ENCODE measurements at regions not wholly inside any gene's neighbourhood (a gene's known extent, or its start where the extent isn't known, plus 50 kb on each side); places are given as distances from the start of the nearest gene placed in this dataset.

DNA sequence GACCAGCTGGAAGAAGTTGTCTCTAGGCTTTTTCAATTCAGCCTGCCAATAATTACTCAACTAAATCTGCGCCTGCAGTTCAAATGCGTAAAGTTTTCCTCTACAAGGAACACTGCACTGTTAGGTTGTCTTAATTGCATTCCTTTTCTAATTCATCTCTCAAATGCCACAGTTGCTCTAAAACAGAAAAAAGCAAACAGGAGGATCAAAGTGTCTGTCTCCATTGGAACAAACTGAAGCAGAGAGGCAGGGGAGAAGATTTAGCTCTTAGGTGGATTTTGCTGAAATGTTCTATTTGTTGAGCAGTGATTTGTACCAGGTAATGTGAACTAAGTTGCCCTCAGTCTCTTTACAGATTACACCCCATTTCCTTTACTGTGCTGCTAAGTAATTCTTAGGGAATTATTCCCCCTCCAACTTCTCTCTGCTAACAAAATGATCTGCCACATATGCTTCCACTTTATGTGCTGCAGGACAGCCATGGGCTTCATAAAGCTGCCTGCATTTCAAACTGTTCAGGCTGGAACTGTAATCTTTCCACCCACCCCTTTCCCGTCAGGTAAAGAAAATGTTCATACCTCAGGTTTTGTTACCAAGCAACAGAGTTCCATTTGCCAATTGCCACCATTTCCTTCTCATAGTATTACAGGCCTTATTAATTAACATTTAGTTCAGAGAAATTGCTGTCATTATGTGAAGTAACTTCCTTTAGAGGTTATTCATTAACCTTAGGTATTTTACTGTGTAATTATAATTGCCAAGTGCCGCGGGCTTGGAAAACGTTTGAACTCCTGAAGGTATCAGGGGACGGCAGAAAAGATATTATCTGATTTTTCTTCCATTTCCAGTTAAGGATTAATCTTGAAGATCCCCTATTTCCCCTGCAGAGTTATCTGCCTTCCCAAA lies 149.3 kb downstream of the SPRY1 start:
- DNase-seq, result no peak

DNA sequence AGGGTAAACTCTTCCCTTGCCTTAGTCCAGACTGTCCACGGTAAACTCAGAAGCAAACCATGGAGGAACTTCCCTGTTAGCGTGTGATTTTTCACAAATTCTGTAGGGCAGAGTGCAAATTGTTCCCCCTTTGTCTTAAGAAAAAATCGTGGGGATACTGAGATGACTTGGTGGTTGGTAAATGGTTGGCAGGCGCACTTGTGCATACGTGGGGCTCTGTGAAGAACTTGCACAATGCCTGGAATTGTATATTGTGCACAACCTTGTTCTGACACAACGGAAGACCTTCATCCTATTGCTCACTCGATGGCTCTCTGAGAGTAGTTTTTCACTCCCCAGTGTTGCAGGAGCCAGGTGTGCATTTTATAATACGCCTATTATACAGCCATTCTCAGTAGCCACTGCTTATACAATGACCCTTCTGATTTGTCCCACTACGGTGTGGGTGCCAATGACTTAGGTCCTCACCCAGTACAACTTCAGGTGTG lies 150.0 kb downstream of the SPRY1 start:
- DNase-seq, result no peak

DNA sequence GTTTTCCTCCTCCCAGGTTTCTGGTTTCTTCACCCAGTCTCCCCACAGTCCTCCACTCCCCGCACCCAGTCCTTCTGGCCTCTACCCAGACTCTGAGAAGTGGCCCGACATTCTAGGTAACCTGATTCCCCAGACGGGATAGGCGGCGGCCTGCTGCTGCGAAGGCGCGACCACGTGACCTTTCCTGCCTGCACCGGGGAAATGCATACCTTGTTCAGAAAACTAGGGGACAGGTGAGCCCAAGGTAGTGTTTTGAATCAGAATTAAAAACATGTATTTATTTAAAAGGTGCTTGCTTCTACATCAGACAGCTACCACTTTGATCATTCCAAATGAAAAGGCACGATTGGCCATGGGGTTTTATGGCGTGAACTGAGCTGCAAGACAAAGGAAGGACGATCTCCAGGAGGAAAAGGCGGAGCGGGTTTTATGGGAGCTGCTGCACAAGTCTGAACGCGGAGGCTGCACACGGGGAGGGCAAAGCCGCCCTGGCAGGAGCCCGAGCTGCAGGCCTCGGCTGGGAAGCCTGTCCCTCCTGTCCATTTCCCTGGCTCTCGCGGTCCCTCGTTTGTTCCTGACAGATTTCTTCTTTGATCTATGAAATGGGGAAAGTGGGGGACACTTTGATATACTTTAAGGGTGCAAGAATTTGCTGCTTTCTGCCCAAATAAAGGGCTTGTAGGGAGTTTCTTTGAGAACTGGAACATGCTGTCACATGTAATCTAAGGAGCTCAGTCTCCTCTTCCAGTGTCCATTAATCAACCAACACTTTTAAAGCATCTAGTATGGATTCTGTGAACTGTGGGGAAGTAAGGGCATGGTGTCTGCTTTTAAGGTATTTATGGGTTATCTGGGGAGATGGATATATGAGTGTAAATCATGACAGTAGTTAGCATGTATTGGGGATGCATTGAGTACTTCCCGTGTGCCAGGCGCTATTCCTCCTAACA lies 150.9 kb downstream of the SPRY1 start:
- no peak for DNase-seq

DNA sequence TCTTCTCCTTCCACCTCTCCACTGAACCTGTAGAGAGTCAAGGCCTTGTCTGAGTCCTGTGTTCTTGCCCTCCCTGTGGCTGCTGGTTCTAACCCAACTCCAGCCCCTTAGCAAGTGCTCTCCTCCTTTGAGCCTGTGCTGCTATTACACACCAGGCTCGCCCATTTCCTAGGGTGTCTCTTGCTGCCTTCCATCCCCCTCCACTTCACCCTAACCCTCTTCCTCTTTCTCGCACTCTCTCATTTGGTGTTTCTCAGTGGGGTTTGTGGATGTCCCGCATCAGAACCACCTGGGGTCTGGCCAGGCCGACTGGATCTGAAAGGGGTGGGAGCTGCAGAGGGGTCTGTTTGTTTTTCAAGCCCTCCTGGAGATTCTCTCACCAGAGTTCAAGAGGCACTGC lies 156.7 kb downstream of the SPRY1 start:
- no peak for DNase-seq

DNA sequence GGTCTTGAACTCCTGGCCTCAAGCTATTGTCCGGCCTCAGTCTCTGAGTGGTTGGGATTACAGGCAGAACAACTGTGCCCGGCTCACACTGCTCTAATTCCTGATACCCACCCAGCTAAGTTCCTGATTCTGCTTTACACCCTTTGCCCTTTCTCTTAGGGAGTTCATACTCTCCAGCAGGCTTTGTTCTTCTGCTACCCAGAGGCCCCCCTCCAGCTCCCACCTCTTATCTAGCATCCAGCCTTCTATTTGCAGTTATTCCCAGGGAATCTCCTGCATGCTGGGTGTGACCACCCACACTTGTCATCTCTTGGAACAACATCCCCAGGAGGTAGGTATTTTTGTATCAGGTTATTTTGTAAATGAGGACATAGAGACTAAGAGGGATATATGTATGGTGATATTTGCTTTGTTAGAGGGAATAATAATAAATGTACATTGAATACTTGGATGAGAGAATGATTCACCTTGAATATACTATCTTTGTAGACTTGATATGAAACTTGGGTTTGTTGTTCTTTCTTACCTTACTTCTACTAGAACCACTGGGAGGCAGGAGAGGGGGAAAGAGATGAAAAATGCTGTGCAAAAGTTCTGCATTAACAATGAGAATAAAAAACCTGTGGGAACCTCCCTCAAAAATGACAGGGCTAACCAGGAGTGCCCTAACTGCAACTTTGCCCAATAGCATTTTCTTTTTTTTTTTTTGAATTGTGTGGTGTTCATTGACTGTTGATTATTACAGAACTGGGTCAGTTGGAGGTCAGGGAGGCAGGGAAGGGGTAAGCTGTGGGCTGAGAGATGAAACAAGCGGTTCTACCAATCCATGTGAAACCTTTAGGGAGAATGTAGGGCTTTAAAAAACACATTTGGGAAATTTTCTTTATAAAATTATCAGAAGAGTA lies 157.4 kb downstream of the SPRY1 start:
- no peak for DNase-seq

DNA sequence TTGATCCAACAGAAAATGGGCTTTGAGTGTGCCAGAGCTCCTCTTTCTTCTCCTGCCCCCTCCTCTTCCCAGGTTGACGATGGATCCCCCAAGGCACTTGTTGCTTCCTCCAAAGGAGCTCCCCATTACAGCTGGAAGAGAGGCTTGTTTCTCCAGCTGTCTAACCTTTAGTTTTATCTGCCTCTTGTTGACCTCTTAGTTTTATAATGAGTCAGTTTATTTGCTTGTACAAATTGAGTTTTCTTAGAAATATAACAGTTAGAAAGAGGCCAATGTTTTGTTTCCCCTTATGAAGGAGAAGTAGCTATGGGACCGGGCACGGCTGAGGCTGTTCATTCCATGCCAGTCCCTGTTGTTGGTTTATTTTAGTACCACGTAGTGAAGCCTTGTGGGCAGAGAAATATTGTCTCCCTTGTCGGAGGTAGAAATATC lies 158.2 kb downstream of the SPRY1 start:
- DNase-seq, result no peak

DNA sequence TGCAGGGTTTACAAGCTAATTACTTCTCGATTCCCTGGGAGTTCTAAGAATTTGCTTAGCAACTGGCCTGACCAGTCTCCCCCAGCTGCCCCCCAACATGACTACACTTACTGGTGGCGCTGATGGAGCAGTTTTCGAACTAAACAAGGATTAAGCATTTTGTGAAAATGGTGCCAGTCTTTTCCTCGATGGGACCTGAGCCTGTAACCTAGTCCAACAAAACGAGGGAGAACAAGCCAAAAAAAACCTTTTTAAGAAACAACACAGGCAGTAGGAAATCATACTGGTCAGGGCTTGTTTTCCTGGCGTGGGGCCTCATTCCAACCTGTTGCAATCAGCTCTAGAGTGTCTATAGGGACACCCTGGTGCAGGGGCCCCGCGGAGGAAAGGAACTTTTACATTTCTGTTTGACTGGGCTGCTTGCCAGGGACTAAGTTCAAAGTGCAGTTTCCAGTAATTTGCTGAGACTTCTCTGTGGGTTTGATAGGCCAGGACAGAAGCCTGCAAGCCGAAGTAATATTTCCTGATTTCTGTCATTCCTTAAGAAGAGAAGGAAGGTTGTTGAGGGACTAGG lies 158.7 kb downstream of the SPRY1 start:
- DNase-seq, result no peak

DNA sequence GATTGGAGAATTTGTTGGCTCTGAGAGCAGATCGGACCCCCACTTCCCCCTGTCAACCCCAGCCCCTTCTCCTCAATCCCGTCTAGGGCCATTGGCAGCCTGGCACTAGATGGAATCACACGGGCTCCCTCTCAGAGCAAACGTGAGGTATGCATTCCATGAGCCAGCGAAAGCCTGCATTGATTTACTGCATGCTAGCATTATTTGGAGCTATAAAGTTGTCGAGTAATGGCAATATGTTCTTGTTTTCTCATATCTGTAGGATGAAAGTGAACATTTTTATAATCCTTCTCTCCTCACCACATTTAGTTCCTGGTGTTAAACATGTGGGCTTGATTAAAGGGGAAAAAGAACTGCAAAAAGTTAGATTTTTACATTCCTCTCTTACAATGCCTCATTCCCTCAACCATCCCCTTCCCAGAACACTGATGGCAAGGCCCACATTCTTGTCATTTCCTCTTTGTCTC lies 159.2 kb downstream of the SPRY1 start:
- no peak for DNase-seq

DNA sequence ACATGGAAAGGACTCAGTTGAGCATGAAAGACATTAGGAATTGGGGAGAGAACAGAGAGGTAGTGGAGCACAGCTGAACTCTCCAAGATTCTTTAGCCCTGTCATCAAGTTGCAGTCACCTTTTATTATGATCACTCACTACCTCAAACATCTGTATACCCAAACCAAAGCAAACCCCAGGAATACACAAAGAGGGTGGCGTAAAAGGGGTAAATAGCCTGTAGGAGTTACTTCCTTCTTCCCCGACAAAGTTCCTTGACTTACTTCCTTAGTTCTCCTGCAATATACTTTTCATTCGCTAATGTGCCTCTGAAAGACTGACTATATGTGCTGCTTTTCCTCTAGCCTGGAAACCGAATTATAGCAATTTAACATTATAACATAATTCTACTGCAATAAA lies 159.9 kb downstream of the SPRY1 start:
- no peak for DNase-seq

DNA sequence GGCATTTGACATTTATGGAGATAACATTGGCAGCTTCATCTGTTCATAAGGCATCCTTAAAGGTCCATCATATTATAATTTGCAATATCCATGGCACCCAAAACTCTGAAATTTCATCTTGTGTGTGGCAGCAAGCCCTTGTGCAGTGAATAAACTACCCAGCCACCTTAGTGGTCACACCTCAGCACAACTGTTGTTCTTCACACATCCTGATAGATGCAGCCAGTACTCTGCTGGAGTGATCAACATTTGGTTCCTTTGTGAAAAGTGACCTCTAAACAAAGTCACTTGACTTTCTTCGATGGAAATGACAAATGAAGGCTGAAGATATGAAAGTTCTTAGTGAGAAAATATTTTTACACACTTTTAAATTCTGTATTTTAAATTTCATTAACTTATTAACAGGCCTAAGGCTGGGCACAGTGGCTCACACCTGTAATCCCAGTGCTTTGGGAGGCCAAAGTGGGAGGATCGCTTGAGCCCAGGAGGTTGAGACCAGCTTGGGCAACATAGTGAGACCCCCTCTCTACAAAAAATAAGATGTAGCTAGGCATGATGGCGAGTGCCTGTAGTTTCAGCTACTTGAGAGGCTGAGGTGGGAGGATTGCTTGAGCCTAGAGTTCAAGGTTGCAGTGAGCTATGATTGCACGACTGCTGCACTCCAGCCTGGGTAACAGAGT lies 161.4 kb downstream of the SPRY1 start:
- DNase-seq, result no peak

DNA sequence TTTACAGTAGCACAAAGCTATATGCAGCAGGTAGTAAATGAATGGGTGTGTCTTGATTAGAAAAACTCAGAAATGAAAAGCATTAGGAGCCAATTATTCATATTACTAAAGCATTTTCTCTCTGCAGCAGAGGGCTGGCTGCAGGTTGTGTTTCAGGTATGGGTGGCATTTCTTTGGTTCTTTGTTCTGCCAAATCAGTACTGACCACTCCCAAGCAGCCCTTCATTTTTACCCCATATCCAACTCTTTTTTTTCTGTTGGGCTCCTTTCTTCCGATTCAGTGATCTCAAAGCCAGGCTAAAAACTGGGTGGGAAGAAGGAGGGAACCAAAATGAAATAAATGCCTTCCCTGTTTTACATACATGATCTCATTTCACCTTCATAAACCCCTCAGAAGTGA lies 162.3 kb downstream of the SPRY1 start:
- no peak for DNase-seq

DNA sequence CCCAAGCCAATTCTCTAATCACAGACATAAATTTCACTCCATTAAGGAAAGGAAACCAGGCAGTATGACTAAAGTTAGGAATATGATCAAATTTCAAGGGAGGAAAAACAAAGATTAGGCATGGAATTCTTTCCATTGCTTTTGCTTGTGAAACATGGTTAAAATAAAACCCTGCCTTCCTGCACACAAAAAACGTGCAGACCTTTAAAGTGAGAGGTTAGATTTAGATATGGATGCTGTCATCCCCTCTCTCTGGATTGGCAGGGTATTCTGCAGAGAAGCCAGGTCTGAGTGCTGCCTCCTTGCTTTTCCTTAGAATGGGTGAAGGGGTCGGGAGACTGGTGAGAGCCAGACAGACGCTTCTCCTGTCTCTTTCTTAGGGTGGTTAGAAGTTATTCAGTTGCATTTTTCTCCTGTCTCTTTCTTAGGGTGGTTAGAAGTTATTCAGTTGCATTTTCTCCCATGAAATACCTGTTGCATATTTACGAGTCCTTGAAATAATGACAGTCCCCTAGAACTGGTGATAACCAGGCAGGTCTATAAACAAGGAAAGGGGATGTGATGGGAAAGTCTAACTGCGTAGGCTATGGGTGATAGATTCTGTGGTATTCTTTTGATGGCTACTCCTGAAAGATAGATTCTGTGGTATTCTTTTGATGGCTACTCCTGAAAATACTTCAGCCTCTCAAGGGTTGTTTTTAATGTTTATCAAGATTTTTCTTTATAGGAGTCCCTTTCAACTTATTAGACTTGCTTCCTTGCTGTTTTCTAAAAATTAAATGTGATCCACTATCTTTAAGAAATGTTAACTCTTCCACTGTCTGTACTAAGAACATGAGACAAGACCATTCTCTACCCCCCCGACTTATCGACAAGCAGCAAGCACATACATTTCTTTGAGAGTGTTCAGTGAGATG lies 163.6 kb downstream of the SPRY1 start:
- no peak for DNase-seq

DNA sequence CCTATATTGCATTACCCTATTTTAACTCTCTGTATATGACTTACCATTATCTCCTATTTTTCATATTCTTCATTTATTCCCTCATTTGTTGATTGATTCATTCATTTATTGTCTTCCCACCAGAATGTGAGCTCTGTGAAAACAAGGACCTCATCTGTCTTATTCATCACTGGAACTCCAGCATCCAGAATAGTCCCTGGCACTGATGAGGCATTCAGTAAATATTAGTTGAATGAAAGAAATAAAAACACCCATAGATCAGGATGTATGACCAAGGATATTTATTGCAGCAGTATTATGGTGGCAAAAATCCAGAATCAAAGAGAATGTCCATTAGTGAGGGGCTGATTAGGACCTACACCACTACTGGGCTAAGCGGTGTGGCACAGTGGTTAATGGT lies 164.9 kb downstream of the SPRY1 start:
- no peak for DNase-seq

DNA sequence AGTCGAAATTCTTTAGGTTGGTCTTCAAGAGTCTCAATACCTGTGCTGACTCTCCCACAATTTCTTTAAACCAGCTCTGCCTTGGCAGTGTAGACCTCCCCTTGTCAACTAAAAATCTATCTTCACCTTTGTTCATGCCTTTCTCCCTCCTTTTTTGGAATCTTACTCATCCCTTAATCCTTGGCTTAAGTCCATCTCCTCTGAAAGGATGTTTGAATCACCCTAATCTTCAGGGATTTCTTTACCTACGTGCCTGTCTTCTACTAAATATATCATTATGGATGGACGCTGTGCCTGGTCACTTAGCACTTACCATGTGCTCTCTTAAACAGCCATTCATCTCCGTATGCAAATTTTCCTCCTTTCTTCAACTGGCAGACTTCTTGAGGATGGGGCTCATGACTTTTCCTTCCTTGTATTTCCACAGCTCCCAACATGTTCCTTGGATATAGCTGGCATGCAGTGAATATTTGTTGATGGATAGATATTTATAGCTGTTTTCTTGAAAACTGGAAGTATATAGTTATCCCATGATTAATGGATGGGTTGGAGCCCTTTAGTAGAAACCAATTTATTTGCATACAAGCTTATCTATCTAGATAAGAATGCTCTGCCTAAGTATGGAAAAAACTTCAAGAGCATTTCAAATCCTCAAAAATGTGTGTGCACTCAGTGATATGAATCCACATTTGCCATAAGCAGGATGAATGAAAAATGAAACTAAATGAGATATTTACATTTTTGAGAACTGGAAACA lies 166.6 kb downstream of the SPRY1 start:
- DNase-seq, result no peak

DNA sequence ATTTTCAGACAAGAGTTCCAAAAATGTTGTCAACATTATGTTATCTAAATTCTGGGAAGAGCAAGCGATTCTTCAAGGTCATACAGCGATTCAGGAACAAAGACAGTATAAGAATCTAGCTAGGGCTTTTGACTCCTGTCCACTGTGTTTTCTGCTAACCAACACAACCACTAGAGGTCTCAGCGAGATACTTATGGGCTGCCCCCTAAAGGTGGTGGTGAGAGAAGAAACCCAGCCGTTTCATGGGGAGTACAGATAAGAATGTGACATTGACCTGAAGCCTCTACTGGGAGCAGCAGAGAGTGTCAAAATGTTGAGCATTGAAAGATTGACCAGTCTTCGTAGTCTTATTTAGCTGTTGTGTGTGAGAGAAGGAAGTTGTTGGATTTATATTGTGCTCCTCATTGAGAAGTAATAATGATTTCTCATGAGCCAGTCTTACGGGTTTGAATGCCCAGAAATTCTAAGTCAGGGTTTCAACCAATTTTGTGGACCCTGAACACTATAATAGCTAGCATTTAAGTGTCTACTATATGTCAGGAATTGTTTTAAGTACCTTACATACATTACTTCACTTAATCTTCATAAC lies 168.3 kb downstream of the SPRY1 start:
- no peak for DNase-seq

DNA sequence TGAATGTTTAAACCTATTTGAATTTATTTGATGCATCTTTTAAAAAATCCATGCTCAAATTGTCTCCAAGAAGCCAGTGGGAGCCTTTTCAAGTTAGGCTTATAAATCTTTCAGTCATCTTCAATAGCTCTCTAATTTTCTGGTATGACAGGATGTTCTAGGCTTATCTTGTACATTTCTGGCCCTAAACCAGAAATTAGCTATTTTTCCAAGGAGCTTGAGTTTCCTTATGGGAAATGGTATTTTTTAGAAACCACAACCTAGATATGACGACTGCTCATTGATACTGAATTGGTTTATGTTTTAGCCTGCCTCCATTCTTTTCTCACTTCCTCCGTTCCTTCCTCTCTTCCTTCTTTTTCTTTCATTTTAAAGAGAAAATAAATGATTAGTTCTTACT lies 172.3 kb downstream of the SPRY1 start:
- no peak for DNase-seq

DNA sequence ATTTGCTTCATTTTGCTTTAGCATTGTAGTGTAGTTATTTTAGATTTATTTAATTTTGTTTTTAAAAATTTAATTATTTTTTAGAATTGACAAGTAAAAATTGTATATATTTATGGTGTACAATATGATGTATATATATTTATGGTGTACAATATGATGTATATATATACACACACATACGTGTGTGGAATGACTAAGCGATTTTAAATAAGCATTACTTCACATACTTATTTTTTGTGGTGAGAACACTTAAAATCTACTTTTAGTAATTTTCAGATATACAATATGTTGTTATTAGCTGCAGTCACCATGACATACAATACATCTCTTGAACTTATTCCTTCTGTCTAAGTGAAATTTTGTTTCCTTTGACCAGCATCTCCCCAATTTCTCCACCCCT lies 172.9 kb downstream of the SPRY1 start:
- DNase-seq, result no peak

DNA sequence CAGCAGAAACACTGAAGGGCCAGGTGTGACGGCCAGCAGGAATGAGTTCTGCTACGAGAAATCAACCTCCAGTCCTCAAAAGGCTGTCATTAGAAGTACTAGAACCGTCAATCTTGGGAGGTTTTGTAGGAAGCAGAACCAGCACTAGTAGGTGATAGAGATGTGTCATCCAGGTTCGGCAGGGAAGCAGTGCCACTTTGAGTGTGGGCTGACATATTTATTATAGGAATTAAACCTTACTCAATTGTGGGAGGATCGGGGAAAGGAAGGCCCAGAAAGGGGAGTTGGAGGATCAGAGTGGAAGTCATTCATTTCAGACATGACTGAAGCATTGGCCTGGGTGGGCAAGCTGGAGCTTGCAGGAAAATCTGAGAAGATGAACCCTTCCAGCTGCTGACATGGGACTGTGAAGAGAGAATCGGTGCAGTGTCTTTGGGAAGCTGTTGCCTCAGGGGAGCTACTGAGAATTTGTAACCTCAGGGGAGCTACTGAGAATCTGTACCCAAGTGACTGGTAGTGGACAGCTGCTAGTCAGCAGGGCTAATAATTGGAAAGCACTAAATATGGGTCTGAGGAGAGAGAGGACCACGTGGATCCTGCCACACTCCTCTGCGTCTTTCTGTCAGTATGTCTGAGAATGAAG lies 177.4 kb downstream of the SPRY1 start:
- no peak for DNase-seq

DNA sequence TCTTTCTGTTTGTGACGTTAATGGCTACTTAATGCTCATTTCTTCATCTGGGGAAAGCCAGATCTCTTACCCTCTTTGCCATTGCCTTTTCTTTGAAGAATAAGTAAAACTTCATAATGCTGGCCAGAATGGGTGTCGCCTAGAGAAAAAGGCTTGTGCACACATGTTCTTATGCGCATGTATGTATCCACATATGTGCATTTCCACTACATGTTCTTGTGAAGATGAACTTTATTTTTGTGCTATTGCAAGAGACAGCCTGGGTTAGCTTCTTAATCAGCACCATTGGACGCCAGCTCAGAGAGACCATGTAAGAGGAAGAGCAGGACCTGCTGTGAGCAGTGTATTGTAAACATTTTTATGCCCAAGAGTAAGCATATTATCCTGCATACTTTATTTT lies 178.7 kb downstream of the SPRY1 start:
- no peak for DNase-seq
